Fibroblast of mammary gland (primary cell): ENCODE measurements at regions not wholly inside any gene's neighbourhood (a gene's known extent, or its start where the extent isn't known, plus 50 kb on each side); places are given as distances from the start of the nearest gene placed in this dataset.

ENCODE experiments used
- DNase-seq: peaks from one replicate; pipeline ENCODE4 v3.0.0-alpha.2; 2010; ENCODE audit warnings: low read depth
- H3K4me3 ChIP-seq: 2 replicates; pipeline ENCODE4 v1.5.1; 2011; ENCODE audit warnings: low read depth, mild to moderate bottlenecking, low read length, moderate library complexity; ENCODE audit not compliant: control insufficient read depth
- TF ChIP-seq, protein P1 (sequence below): conservative IDR thresholded peaks from 2 replicates; pipeline ENCODE4 v1.5.1; 2011; ENCODE audit warnings: low read depth, low read length, inconsistent platforms; ENCODE audit not compliant: control insufficient read depth, insufficient read depth

DNA sequence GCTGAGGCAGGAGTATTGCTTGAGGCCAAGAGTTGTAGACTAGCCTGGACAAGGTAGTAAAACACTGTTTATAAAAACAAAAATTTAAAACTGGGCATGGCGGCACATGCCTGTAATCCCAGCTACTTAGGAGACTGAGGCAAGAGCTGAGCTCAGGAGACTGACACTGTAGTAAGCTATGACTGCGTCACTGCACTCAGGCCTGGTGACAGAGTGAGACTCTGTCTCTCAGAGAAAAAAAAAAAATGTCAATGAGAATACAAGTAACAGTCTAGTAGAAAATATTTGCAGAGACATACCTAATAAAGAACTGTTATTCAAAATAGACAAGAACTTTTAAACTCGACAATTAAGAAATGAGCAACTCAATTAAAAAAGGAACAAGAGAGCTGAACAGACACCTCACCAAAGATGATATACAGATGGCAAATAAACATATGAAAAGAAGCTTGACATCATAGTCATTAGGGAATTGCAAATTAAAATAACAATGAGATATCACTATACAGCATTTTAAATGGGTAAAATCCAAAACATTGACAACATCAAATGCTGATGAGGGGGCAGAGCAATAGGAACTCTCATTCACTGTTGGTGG, 624.3 kb upstream of the ZEB2 start:
- TF ChIP-seq, protein P1, sequence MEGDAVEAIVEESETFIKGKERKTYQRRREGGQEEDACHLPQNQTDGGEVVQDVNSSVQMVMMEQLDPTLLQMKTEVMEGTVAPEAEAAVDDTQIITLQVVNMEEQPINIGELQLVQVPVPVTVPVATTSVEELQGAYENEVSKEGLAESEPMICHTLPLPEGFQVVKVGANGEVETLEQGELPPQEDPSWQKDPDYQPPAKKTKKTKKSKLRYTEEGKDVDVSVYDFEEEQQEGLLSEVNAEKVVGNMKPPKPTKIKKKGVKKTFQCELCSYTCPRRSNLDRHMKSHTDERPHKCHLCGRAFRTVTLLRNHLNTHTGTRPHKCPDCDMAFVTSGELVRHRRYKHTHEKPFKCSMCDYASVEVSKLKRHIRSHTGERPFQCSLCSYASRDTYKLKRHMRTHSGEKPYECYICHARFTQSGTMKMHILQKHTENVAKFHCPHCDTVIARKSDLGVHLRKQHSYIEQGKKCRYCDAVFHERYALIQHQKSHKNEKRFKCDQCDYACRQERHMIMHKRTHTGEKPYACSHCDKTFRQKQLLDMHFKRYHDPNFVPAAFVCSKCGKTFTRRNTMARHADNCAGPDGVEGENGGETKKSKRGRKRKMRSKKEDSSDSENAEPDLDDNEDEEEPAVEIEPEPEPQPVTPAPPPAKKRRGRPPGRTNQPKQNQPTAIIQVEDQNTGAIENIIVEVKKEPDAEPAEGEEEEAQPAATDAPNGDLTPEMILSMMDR = no peak
- DNase-seq = no peak

DNA sequence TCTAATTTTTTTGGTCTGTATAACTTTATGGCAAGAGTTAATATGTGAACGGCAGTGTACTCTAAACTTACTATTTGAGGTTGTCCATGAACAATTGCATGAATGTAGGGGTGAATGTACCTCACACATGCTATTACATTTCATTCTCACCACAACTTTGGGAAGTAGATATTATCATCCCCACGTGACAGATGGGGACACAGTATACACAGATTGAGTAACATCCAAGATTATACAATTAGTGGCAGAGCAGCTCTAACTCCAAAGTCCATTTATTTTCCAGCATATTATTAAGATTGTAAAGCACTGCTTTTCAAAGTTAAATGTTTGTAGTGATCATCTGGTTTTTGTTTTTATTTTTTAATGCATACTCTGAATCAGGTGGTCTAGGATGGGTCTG, 622.1 kb upstream of the ZEB2 start:
- no peak for DNase-seq
- no peak overlapping the region for H3K4me3 ChIP-seq
- TF ChIP-seq, protein P1 = no peak

More for the DNA sequence above, 624.3 kb upstream of the ZEB2 start:
- no peak overlapping the region for H3K4me3 ChIP-seq

DNA sequence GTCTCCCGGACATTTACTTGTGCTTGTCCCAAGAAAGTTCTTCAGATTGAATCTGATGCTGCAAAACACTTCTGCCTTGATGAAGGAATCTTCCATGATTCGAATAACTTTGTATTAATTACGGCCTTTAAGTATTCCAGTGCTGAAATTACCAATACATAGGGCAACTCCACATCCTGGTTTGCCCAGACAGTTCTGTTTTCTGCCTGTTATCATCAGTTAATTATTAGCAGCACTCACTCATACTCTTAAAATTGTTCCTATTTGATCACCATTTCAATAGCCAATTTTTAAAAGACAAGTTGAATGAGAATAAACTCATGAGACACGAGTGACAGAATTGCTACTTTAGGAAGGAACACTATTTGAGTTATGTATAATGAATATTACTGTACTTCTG, 620.7 kb upstream of the ZEB2 start:
- no peak overlapping the region for H3K4me3 ChIP-seq
- no peak for DNase-seq
- TF ChIP-seq, protein P1 = no peak

DNA sequence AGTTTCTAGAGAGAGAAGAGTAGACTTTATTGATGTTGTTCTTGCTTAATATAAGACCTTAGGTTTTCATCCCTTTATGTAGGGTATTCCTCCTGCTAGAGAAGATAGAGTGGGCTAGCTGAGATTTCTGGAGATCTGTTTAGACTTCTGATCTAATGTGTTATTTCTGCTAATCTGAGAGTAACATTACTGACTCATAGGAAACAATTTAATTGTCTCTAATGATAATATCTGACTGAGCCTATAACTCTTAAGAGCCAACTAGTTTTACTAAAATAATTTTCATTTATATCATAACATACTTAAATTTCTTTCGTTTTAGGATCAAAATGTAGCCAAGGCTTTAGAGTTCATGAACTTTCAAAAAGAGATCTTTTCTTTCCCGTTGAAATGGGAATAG, 618.7 kb upstream of the ZEB2 start:
- TF ChIP-seq, protein P1 = no peak
- no peak overlapping the region for H3K4me3 ChIP-seq
- DNase-seq = no peak

DNA sequence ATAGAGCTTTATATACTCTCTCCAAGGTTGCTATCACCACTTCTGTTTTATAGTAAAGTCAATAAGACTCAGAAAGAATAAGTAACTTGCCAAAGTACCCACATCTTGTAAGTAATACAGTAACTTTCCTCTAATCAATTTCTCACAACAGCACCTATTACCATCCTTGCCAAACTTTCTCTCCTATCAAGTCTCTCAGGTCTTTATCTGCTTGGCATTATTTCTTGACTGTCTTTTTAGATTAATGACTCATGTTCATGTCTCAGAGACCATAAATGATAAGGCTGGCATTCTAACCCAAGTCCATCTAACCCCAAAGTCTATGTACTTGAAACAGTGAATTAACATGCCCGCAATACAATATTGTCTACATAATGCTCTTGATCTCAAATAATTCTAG, 618.0 kb upstream of the ZEB2 start:
- DNase-seq = no peak
- no peak overlapping the region for H3K4me3 ChIP-seq
- TF ChIP-seq, protein P1 = no peak

DNA sequence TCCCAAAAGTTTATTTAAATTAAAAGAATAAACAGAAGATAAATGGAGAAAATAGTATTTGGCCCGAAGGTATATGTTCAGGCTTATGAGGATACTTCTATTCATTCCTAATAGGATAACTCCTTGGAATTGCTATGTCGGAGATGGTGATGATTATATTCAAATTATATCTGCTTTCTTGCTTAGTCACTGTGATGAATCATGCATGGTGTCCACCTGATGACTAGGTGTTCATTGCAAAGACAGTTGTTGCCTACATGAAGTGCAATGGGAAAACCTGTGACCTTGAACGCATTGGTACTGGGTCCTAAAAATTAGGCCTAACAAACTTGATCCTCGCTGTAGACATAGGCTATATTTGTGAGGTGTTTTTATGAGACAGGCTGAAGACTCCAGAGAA, 617.3 kb upstream of the ZEB2 start:
- no peak for DNase-seq
- H3K4me3 ChIP-seq = no peak overlapping the region
- TF ChIP-seq, protein P1 = no peak

DNA sequence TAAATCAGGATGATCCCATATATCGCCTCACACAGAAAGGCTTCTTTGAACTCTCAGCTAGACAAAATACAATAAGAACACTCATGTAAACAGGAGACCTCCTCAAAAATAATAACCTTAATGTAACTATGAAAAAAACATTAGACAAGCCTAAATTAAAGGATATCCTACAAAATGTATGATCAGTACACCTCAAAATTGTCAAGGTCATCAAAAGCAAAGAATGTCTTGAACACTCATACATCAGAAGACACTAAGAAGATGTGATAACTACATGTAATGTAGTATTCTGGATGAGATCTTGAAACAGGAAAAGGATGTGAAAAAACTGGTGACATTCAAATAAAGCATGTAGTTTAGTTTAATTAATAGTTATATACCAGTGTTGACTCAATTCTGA, 616.8 kb upstream of the ZEB2 start:
- TF ChIP-seq, protein P1 = no peak
- no peak overlapping the region for H3K4me3 ChIP-seq
- no peak for DNase-seq
